Panc1 (cell line): ENCODE measurements at regions not wholly inside any gene's neighbourhood (a gene's known extent, or its start where the extent isn't known, plus 50 kb on each side); places are given as distances from the start of the nearest gene placed in this dataset.

ENCODE experiments used
- ATAC-seq: fragments of 200-7000 bp; cut with Tn5 transposase; 2 replicates; pipeline ENCODE4 v1.9.1; 2020; ENCODE audit warnings: mild to moderate bottlenecking, moderate library complexity
- BruUV-seq: library from RNA; stranded (reverse); fragments of 400-500 nt; replicated peaks from 2 replicates; lab custom pipeline; 2021; lab: Mats Ljungman, UMichigan
- CTCF ChIA-PET: fragments of 300-600 bp; sonication (Branson Sonifier 250); formaldehyde crosslinking; loops from one replicate; lab custom pipeline; 2022; ENCODE audit warnings: antibody characterized with exemption; lab: Charles Lee
- POLR2A ChIA-PET: fragments of 300-600 bp; sonication (Branson Sonifier 250); formaldehyde crosslinking; loops from one replicate; lab custom pipeline; 2022; ENCODE audit warnings: antibody characterized with exemption; lab: Charles Lee
- DNase-seq: peaks from one replicate; pipeline ENCODE4 v3.0.0-alpha.2; 2010; ENCODE audit warnings: low read depth, low spot score
- H3K27ac ChIP-seq: 2 replicates; pipeline ENCODE4 v1.5.1; 2011; ENCODE audit warnings: mild to moderate bottlenecking, low read length, inconsistent platforms
- H3K27me3 ChIP-seq: fragments of 200-500 bp; sonication (Bioruptor generic); 2 replicates; pipeline ENCODE4 v1.6.0; 2014; ENCODE audit warnings: low read length, inconsistent platforms; ENCODE audit not compliant: control insufficient read depth, insufficient read depth
- H3K36me3 ChIP-seq: fragments of 200-500 bp; sonication (Bioruptor generic); 2 replicates; pipeline ENCODE4 v1.5.1; 2014; ENCODE audit warnings: inconsistent platforms, mild to moderate bottlenecking, low read length, moderate library complexity; ENCODE audit not compliant: control insufficient read depth, insufficient read depth
- H3K4me1 ChIP-seq: 2 replicates; pipeline ENCODE4 v1.5.1; 2011; ENCODE audit warnings: inconsistent platforms, mild to moderate bottlenecking, low read length, moderate library complexity; ENCODE audit not compliant: control insufficient read depth, insufficient read depth
- H3K4me3 ChIP-seq, 2 experiments: 2 replicates each; pipeline ENCODE4 v1.5.1; 2011 to 2012; ENCODE audit warnings: low read depth in 2 of 2, low read length in 2 of 2, mild to moderate bottlenecking in 2 of 2, inconsistent platforms in 1 of 2, moderate library complexity in 1 of 2
- H3K9me3 ChIP-seq: fragments of 200-500 bp; sonication (Bioruptor generic); 2 replicates; pipeline ENCODE4 v1.5.1; 2014; ENCODE audit warnings: low read depth, mild to moderate bottlenecking, inconsistent platforms, low read length, moderate library complexity; ENCODE audit not compliant: control insufficient read depth, insufficient read depth
- POLR2AphosphoS5 ChIP-seq: IDR thresholded peaks from 2 replicates; pipeline ENCODE4 v1.6.1; 2012; ENCODE audit warnings: mild to moderate bottlenecking, low read depth, low read length, moderate library complexity
- SIN3A ChIP-seq: IDR thresholded peaks from 2 replicates; pipeline ENCODE4 v1.6.1; 2012; ENCODE audit warnings: low read depth, mild to moderate bottlenecking, low read length, moderate library complexity, borderline replicate concordance; ENCODE audit not compliant: insufficient read depth
- TCF7L2 ChIP-seq: IDR thresholded peaks from 2 replicates; pipeline ENCODE4 v1.6.1; 2011; ENCODE audit warnings: mild to moderate bottlenecking, low read depth, low read length, inconsistent platforms
- in situ Hi-C: cut with HindIII; loops from 2 replicates; pipeline ENCODE4 v1.10.0; 2016; ENCODE audit warnings: low sequenced_read_pairs, low pct_unique_long_range_greater_than_20kb
- intact Hi-C: fragments of 100-400 bp; cut with micrococcal nuclease; formaldehyde crosslinking; loops from one replicate; pipeline ENCODE4 v1.10.0; 2022; ENCODE audit not compliant: unreplicated experiment
- TF ChIP-seq, protein P1 (sequence below), 2 experiments: IDR thresholded peaks; 2 replicates each; pipeline ENCODE4 v1.6.1; 2011 to 2012; ENCODE audit warnings: low read depth in 2 of 2, control low read depth in 1 of 2, low read length in 1 of 2, mild to moderate bottlenecking in 1 of 2, moderate library complexity in 1 of 2; ENCODE audit not compliant: insufficient read depth in 1 of 2
- TF ChIP-seq, protein P2 (sequence below): fragments of 450-650 bp; IDR thresholded peaks from 2 replicates; pipeline ENCODE4 v1.5.1; 2017; ENCODE audit warnings: mild to moderate bottlenecking

DNA sequence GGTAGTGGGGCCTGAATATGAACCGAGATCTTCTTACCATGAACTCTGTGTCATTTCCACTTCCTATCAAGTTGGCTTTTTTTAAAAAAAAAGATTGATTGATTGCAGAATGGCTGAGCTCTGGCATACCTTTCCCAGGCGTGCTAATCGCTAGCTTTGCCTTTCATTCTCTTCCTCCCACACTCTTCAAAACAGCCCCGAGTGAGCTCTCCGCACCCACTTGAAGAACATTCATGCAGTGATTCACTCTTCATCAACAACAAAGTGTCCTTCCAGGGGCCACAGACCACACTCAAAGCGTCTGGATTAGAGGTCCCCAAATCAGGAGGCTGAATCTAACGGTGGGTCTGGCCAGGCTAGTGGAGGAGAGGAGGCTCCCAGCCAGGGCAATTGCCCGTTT lies 96.3 kb upstream of the GALNT2 start:
- no TSS peak for BruUV-seq
- DNase-seq (no peak), ATAC-seq (no peak)
- no peaks in the 10 kb centered on the region for H3K36me3 ChIP-seq
- intact Hi-C loops: no loop called here
- H3K4me3 ChIP-seq: no peak overlapping the region
- no peak overlapping the region for H3K27ac ChIP-seq
- peaks cover 7% of the 10 kb centered on the region; the same call in 1 of the 2 replicates for H3K27me3 ChIP-seq
- CTCF ChIA-PET: no interaction called here
- in situ Hi-C loops: no loop called here
- TF ChIP-seq SIN3A (no peak), POLR2AphosphoS5 (no peak), TCF7L2 (no peak)
- TF ChIP-seq, protein P1, sequence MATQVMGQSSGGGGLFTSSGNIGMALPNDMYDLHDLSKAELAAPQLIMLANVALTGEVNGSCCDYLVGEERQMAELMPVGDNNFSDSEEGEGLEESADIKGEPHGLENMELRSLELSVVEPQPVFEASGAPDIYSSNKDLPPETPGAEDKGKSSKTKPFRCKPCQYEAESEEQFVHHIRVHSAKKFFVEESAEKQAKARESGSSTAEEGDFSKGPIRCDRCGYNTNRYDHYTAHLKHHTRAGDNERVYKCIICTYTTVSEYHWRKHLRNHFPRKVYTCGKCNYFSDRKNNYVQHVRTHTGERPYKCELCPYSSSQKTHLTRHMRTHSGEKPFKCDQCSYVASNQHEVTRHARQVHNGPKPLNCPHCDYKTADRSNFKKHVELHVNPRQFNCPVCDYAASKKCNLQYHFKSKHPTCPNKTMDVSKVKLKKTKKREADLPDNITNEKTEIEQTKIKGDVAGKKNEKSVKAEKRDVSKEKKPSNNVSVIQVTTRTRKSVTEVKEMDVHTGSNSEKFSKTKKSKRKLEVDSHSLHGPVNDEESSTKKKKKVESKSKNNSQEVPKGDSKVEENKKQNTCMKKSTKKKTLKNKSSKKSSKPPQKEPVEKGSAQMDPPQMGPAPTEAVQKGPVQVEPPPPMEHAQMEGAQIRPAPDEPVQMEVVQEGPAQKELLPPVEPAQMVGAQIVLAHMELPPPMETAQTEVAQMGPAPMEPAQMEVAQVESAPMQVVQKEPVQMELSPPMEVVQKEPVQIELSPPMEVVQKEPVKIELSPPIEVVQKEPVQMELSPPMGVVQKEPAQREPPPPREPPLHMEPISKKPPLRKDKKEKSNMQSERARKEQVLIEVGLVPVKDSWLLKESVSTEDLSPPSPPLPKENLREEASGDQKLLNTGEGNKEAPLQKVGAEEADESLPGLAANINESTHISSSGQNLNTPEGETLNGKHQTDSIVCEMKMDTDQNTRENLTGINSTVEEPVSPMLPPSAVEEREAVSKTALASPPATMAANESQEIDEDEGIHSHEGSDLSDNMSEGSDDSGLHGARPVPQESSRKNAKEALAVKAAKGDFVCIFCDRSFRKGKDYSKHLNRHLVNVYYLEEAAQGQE (IDR thresholded peaks at IDR 0.05; ENCODE audit: insufficient read depth in 1 of 2, low read depth in 2 of 2, low read length in 1 of 2): no peak
- TF ChIP-seq, protein P2, sequence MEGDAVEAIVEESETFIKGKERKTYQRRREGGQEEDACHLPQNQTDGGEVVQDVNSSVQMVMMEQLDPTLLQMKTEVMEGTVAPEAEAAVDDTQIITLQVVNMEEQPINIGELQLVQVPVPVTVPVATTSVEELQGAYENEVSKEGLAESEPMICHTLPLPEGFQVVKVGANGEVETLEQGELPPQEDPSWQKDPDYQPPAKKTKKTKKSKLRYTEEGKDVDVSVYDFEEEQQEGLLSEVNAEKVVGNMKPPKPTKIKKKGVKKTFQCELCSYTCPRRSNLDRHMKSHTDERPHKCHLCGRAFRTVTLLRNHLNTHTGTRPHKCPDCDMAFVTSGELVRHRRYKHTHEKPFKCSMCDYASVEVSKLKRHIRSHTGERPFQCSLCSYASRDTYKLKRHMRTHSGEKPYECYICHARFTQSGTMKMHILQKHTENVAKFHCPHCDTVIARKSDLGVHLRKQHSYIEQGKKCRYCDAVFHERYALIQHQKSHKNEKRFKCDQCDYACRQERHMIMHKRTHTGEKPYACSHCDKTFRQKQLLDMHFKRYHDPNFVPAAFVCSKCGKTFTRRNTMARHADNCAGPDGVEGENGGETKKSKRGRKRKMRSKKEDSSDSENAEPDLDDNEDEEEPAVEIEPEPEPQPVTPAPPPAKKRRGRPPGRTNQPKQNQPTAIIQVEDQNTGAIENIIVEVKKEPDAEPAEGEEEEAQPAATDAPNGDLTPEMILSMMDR: no peak
- no peaks in the 10 kb centered on the region for H3K4me1 ChIP-seq
- POLR2A ChIA-PET: no interaction called here
- peaks cover 4% of the 10 kb centered on the region for H3K9me3 ChIP-seq

DNA sequence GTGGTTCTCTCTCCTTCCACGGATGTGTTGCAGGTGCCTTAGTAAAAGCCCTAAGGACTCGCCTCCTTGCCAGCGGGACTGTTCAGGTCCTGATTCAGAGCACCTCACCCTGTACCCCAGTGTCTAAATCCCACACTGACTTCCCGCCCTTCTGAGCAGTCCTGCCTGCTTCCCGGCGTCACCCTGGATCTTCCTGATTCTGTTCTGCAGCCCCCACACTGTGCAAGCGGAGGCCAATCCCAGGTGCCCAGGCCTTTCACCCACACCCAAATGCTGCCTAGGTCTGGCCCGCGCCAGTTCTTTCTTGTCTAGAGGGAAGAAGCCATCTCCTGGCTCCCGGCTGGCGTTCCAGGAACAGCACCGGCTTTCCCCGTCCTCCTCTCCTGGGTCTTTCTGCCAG lies 95.9 kb upstream of the GALNT2 start:
- no peak overlapping the region for H3K4me3 ChIP-seq
- POLR2A ChIA-PET: no interaction called here
- no peak overlapping the region for H3K27ac ChIP-seq
- no peaks in the 10 kb centered on the region for H3K4me1 ChIP-seq
- in situ Hi-C loops (no loop called here), intact Hi-C loops (no loop called here)
- no peaks in the 10 kb centered on the region for H3K36me3 ChIP-seq
- peaks cover 7% of the 10 kb centered on the region; the same call in 1 of the 2 replicates for H3K27me3 ChIP-seq
- DNase-seq (no peak), ATAC-seq (no peak)
- CTCF ChIA-PET: no interaction called here
- TF ChIP-seq SIN3A (no peak), TCF7L2 (no peak), POLR2AphosphoS5 (no peak)
- TF ChIP-seq, protein P1 (IDR thresholded peaks at IDR 0.05; ENCODE audit: insufficient read depth in 1 of 2, low read depth in 2 of 2, low read length in 1 of 2): no peak
- peaks cover 6% of the 10 kb centered on the region for H3K9me3 ChIP-seq
- no TSS peak for BruUV-seq
